IPS-15b (cell line): ENCODE measurements at regions not wholly inside any gene's neighbourhood (a gene's known extent, or its start where the extent isn't known, plus 50 kb on each side); places are given as distances from the start of the nearest gene placed in this dataset.

Source experiments
- H3K27me3 ChIP-seq: one replicate; pipeline ENCODE4 v1.6.1; 2013; ENCODE audit warnings: low read length; ENCODE audit not compliant: control insufficient read depth, insufficient read depth
- H3K36me3 ChIP-seq: one replicate; pipeline ENCODE4 v1.6.1; 2013; ENCODE audit warnings: low read length; ENCODE audit not compliant: control insufficient read depth, insufficient read depth
- H3K4me1 ChIP-seq: one replicate; pipeline ENCODE4 v1.6.1; 2013; ENCODE audit warnings: mild to moderate bottlenecking, low read length; ENCODE audit not compliant: control insufficient read depth, insufficient read depth
- H3K4me3 ChIP-seq: one replicate; pipeline ENCODE4 v1.5.1; 2013; ENCODE audit warnings: low read depth, low read length
- H3K9ac ChIP-seq: one replicate; pipeline ENCODE4 v1.6.1; 2013; ENCODE audit warnings: low read depth, mild to moderate bottlenecking, low read length
- H3K9me3 ChIP-seq: one replicate; pipeline ENCODE4 v1.6.1; 2013; ENCODE audit warnings: mild to moderate bottlenecking, low read length; ENCODE audit not compliant: control insufficient read depth, insufficient read depth

GRCh38 chr14:87508333-87508732 lies 484.6 kb downstream of the GALC start:
- Histone ChIP-seq H3K4me3 (no peak overlapping the region), H3K36me3 (no peaks in the 10 kb centered on the region), H3K9me3 (no peaks in the 10 kb centered on the region), H3K4me1 (no peaks in the 10 kb centered on the region), H3K27me3 (no peaks in the 10 kb centered on the region), H3K9ac (no peak overlapping the region)

GRCh38 chr14:87503711-87504110 lies 489.3 kb downstream of the GALC start:
- no peaks in the 10 kb centered on the region for H3K9me3 ChIP-seq
- H3K27me3 ChIP-seq = no peaks in the 10 kb centered on the region
- no peak overlapping the region for H3K4me3 ChIP-seq

GRCh38 chr14:87497301-87497700 lies 495.7 kb downstream of the GALC start:
- no peaks in the 10 kb centered on the region for H3K36me3 ChIP-seq
- H3K4me3 ChIP-seq = no peak overlapping the region
- no peak overlapping the region for H3K9ac ChIP-seq
- no peaks in the 10 kb centered on the region for H3K9me3 ChIP-seq
- H3K4me1 ChIP-seq = no peaks in the 10 kb centered on the region
- no peaks in the 10 kb centered on the region for H3K27me3 ChIP-seq

More at GRCh38 chr14:87503711-87504110, 489.3 kb downstream of the GALC start:
- Histone ChIP-seq H3K36me3 (no peaks in the 10 kb centered on the region), H3K9ac (no peak overlapping the region), H3K4me1 (no peaks in the 10 kb centered on the region)

DNA sequence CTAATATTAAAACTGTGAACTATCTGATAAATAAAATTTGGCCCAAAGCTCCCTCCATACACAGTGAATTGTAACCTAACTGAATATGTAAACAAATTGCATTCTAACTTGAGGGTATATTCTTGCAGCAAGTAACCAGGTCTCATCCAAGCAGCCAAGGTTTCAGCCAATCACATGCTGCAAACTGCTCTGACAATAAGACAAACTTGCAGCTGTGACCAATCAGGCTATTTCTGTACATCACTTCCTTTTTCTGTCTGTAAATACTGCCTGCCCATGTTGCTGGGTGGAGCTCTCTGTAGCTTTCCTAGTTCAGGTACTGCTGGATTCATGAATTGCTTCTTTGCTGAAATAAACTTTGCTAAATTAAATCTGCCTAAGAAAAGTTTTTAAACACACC lies 499.0 kb downstream of the GALC start:
- Histone ChIP-seq H3K9ac (no peak overlapping the region), H3K4me3 (no peak overlapping the region), H3K36me3 (no peaks in the 10 kb centered on the region), H3K9me3 (no peaks in the 10 kb centered on the region), H3K4me1 (no peaks in the 10 kb centered on the region), H3K27me3 (no peaks in the 10 kb centered on the region)

DNA sequence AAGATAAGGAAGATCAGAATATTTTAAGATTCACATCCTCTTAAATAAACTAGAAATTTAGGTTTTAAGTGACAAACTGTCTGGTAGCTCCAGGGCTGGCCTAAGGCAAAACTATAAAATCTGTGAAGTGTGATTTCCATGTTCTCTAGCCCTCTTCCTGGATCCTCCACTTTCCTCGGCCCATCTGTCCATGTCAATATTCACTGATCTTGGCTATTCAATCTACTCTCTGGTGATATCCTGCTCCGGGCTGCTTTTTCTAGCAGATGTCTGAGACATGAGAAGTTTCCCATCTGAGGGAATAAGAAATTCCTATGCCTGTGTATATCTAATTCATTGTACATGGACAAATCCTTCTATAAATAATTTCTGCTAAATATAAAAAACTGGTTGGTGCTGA lies 500.4 kb downstream of the GALC start:
- Histone ChIP-seq H3K9me3 (no peaks in the 10 kb centered on the region), H3K36me3 (no peaks in the 10 kb centered on the region), H3K4me1 (no peaks in the 10 kb centered on the region), H3K9ac (no peak overlapping the region), H3K27me3 (no peaks in the 10 kb centered on the region), H3K4me3 (no peak overlapping the region)

- Histone ChIP-seq H3K9ac (no peak overlapping the region), H3K27me3 (no peaks in the 10 kb centered on the region), H3K9me3 (no peaks in the 10 kb centered on the region), H3K4me1 (no peaks in the 10 kb centered on the region), H3K36me3 (no peaks in the 10 kb centered on the region), H3K4me3 (no peak overlapping the region)
These were observed 501.2 kb downstream of the GALC start for GRCh38 chr14:87491816-87492215.

- Histone ChIP-seq H3K36me3 (no peaks in the 10 kb centered on the region), H3K9ac (no peak overlapping the region), H3K4me3 (no peak overlapping the region), H3K9me3 (no peaks in the 10 kb centered on the region), H3K4me1 (no peaks in the 10 kb centered on the region), H3K27me3 (no peaks in the 10 kb centered on the region)
These were observed 503.7 kb downstream of the GALC start for GRCh38 chr14:87489196-87489819.

DNA sequence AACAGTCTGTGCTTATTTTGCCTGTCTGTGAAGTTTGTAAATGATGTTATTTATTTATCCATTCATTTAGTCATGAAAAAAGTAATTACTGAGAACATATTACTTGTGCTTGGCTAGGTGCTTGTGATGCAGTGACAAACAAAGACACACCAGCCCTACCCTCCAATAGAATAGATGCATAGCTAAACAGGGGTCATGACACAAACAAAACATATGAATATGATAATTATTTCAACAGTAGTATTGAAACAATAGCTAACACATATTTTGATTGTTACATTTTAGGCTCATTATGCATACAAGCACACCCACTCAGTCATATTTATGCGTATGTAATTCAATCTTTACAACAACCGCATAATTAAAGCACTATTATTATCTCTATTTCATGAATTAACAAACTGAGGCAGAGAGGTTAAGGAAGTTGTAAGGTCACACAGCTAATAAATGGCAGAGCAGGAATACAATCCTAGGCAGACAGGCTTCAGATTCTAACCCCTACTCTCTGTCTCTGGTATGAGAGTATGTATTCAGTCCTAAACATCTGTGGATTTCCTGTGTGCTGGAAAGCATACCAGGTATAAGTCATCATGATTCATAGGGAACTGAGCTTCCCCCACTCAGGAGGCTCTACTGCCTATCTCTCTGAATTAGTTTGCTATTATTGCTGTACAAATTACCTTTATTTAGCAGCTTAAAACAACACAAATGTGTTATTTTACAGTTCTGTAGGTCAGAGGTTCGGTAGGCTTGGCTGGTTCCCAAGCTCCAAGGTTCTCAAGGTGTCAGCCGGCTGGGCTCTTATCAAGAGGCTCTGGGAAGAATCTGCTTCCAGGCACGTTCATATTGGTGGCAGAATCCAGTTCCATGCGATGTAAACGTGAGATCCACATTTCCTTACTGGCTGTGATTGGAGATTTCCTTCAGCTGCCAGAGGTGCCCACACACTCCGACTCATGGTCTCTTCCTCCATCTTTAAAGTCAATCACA lies 509.4 kb downstream of the GALC start:
- no peak overlapping the region for H3K4me3 ChIP-seq
- H3K36me3 ChIP-seq = no peaks in the 10 kb centered on the region
- no peaks in the 10 kb centered on the region for H3K9me3 ChIP-seq
- no peaks in the 10 kb centered on the region for H3K27me3 ChIP-seq
- peaks cover 2% of the 10 kb centered on the region for H3K4me1 ChIP-seq
- H3K9ac ChIP-seq = no peak overlapping the region

DNA sequence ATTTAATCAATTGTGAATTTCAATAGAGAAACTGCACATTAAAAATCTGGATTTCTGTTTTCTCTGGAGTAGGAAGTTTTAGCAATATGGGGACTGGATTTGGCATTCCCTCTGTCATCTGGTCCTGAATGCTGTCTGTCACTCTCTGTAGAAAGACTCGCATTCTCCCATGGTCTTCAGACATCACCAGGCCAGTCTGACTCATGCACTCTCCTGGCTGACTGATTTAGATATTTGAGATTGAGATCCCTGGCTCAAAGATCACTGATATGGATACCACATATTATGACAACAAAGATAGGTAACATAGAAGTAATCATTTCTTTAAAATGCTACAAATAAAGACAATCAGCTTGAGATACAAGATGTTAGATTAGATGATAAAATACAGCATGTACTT lies 524.5 kb downstream of the GALC start:
- no peak overlapping the region for H3K4me3 ChIP-seq

GRCh38 chr14:87467578-87467977 lies 525.4 kb downstream of the GALC start:
- Histone ChIP-seq H3K27me3 (no peaks in the 10 kb centered on the region), H3K9ac (no peak overlapping the region), H3K9me3 (no peaks in the 10 kb centered on the region), H3K4me3 (no peak overlapping the region), H3K4me1 (no peaks in the 10 kb centered on the region), H3K36me3 (no peaks in the 10 kb centered on the region)

More for the DNA sequence above, 524.5 kb downstream of the GALC start:
- Histone ChIP-seq H3K36me3 (no peaks in the 10 kb centered on the region), H3K4me1 (no peaks in the 10 kb centered on the region), H3K27me3 (no peaks in the 10 kb centered on the region), H3K9me3 (no peaks in the 10 kb centered on the region), H3K9ac (no peak overlapping the region)

DNA sequence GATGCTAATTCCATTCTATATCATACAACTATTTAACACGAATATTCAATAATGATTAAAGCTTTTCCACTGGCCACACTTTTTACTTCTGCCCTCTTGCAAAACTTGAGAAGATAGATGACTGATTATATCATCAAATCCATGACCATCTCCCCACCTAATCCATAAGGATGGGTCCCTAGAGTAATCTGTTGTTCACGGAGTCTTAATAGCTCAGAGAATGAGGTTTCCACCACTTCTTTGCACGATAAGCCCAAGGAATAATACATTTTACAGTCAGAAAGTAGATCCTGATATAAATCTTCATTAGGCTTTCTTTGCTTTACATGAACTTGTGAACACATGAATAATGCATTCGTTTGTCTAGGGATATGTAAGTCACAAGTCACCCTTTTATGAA lies 527.2 kb downstream of the GALC start:
- H3K4me1 ChIP-seq = peaks cover 2% of the 10 kb centered on the region
- H3K36me3 ChIP-seq = no peaks in the 10 kb centered on the region
- no peak overlapping the region for H3K9ac ChIP-seq

GRCh38 chr14:87461704-87462103 lies 531.3 kb downstream of the GALC start:
- Histone ChIP-seq H3K4me1 (peaks cover 2% of the 10 kb centered on the region), H3K36me3 (no peaks in the 10 kb centered on the region), H3K4me3 (no peak overlapping the region), H3K9me3 (no peaks in the 10 kb centered on the region), H3K27me3 (no peaks in the 10 kb centered on the region), H3K9ac (no peak overlapping the region)

More for the DNA sequence above, 527.2 kb downstream of the GALC start:
- Histone ChIP-seq H3K4me3 (no peak overlapping the region), H3K9me3 (no peaks in the 10 kb centered on the region), H3K27me3 (no peaks in the 10 kb centered on the region)
